HCT116 (cell line): ENCODE measurements at regions not wholly inside any gene's neighbourhood (a gene's known extent, or its start where the extent isn't known, plus 50 kb on each side); places are given as distances from the start of the nearest gene placed in this dataset.

Source experiments
- ATAC-seq: fragments of 200-7000 bp; cut with Tn5 transposase; 2 replicates; pipeline ENCODE4 v1.9.1; 2020; ENCODE audit warnings: mild to moderate bottlenecking, moderate library complexity
- BruUV-seq: library from RNA; stranded (reverse); fragments of 400-500 nt; replicated peaks from 2 replicates; lab custom pipeline; 2021; lab: Mats Ljungman, UMichigan
- CTCF ChIA-PET: fragments of 300-600 bp; sonication (Branson Sonifier 250); formaldehyde crosslinking; loops from one replicate; lab custom pipeline; 2021; ENCODE audit warnings: antibody characterized with exemption; lab: Charles Lee
- POLR2A ChIA-PET: fragments of 300-600, 350-600 bp; sonication (Branson Sonifier 250); formaldehyde crosslinking; loops from one replicate; lab custom pipeline; 2021; ENCODE audit warnings: antibody characterized with exemption; lab: Charles Lee
- RAD21 ChIA-PET, 2 experiments: fragments of 300-600 bp; sonication (Branson Sonifier 250); formaldehyde crosslinking; loops; one replicate each; lab custom pipeline; 2023; ENCODE audit warnings: low total read pairs in 2 of 2; ENCODE audit not compliant: uncharacterized antibody in 2 of 2, unreplicated experiment in 2 of 2, low non-redundant PET in 1 of 2; lab: Charles Lee
- DNase-seq: peaks from one replicate; pipeline ENCODE4 v3.0.0-alpha.2; 2010; ENCODE audit warnings: low read depth, low spot score
- H2AFZ ChIP-seq: fragments of 200-600 bp; shearing (Covaris generic), sonication (generic); 2 replicates; pipeline ENCODE4 v1.6.1; 2017; ENCODE audit warnings: low read depth, mixed run types, mixed read lengths, antibody characterized with exemption, low read length; ENCODE audit not compliant: poor library complexity, severe bottlenecking
- H3K27ac ChIP-seq: 2 replicates; pipeline ENCODE4 v1.5.1; 2012; ENCODE audit warnings: low read depth, low read length
- H3K27me3 ChIP-seq: fragments of 200-600 bp; sonication (generic); 2 replicates; pipeline ENCODE4 v1.6.1; 2016; ENCODE audit warnings: mixed run types, low read length, mixed read lengths; ENCODE audit not compliant: insufficient read depth
- H3K36me3 ChIP-seq, 2 experiments: fragments of 200-500 bp in 1 of 2; fragments of 200-600 bp in 1 of 2; sonication (Bioruptor generic) in 1 of 2; sonication (generic) in 1 of 2; 2 replicates each; pipeline versions ENCODE4 v1.5.1 to v1.6.1; 2014 to 2016; ENCODE audit warnings: low read length in 2 of 2, inconsistent platforms in 1 of 2, mixed read lengths in 1 of 2, mixed run types in 1 of 2; ENCODE audit not compliant: insufficient read depth in 2 of 2, control insufficient read depth in 1 of 2
- H3K4me1 ChIP-seq, 2 experiments: fragments of 200-600 bp in 1 of 2; sonication (generic) in 1 of 2; 2 replicates each; pipeline versions ENCODE4 v1.5.1 to v1.6.1; 2012 to 2017; ENCODE audit warnings: low read length in 2 of 2, inconsistent platforms in 1 of 2, mild to moderate bottlenecking in 1 of 2, mixed read lengths in 1 of 2, mixed run types in 1 of 2, moderate library complexity in 1 of 2; ENCODE audit not compliant: insufficient read depth in 2 of 2, control insufficient read depth in 1 of 2
- H3K4me2 ChIP-seq: fragments of 200-600 bp; sonication (generic); 2 replicates; pipeline ENCODE4 v1.6.1; 2017; ENCODE audit warnings: mixed run types, low read length, mixed read lengths
- H3K4me3 ChIP-seq, 2 experiments: fragments of 200-600 bp in 1 of 2; sonication (generic) in 1 of 2; replicated peaks in 1 of 2; 2 replicates each; pipeline ENCODE4 v1.5.1; 2011 to 2016; ENCODE audit warnings: low read length in 2 of 2, control low read depth in 1 of 2, low read depth in 1 of 2, mild to moderate bottlenecking in 1 of 2, mixed read lengths in 1 of 2, mixed run types in 1 of 2
- H3K79me2 ChIP-seq: fragments of 200-600 bp; sonication (generic); 2 replicates; pipeline ENCODE4 v1.6.1; 2017; ENCODE audit warnings: mild to moderate bottlenecking, mixed run types, low read length, moderate library complexity, mixed read lengths; ENCODE audit not compliant: insufficient read depth
- H3K9ac ChIP-seq: fragments of 200-600 bp; sonication (generic); 2 replicates; pipeline ENCODE4 v1.6.1; 2016; ENCODE audit warnings: low read length, mixed read lengths
- H3K9me2 ChIP-seq: fragments of 200-600 bp; sonication (generic), shearing (Covaris generic); 2 replicates; pipeline ENCODE4 v1.6.1; 2017; ENCODE audit warnings: mixed run types, mild to moderate bottlenecking, moderate library complexity; ENCODE audit not compliant: insufficient read depth
- H3K9me3 ChIP-seq, 2 experiments: fragments of 200-500 bp in 1 of 2; fragments of 200-600 bp in 1 of 2; sonication (Bioruptor generic) in 1 of 2; sonication (generic) in 1 of 2; 2 replicates each; pipeline ENCODE4 v1.6.1; 2014 to 2017; ENCODE audit warnings: low read length in 2 of 2, mixed read lengths in 2 of 2, inconsistent platforms in 1 of 2, low read depth in 1 of 2, mild to moderate bottlenecking in 1 of 2, mixed run types in 1 of 2, moderate library complexity in 1 of 2; ENCODE audit not compliant: control insufficient read depth in 1 of 2, insufficient read depth in 1 of 2
- H4K20me1 ChIP-seq: fragments of 200-600 bp; sonication (generic), shearing (Covaris generic); 2 replicates; pipeline ENCODE4 v1.6.1; 2017; ENCODE audit warnings: mixed run types, mild to moderate bottlenecking, moderate library complexity; ENCODE audit not compliant: insufficient read depth
- CBX3 ChIP-seq: IDR thresholded peaks from 2 replicates; pipeline ENCODE4 v1.6.1; 2012; ENCODE audit warnings: low read depth
- EZH2phosphoT487 ChIP-seq: fragments of 200-600 bp; IDR thresholded peaks from 2 replicates; pipeline ENCODE4 v1.6.1; 2018; ENCODE audit warnings: antibody characterized with exemption, borderline replicate concordance
- FOSL1 ChIP-seq: IDR thresholded peaks from 2 replicates; pipeline ENCODE4 v1.6.1; 2012; ENCODE audit warnings: low read depth
- POLR2A ChIP-seq: IDR thresholded peaks from 2 replicates; pipeline ENCODE4 v1.7.0; 2011; ENCODE audit warnings: borderline replicate concordance; ENCODE audit not compliant: insufficient read depth, insufficient read length; ENCODE audit errors: extremely low read depth
- POLR2AphosphoS5 ChIP-seq: IDR thresholded peaks from 2 replicates; pipeline ENCODE4 v1.6.1; 2011; ENCODE audit warnings: mild to moderate bottlenecking, low read depth, low read length, moderate library complexity
- SIN3A ChIP-seq: IDR thresholded peaks from 2 replicates; pipeline ENCODE4 v1.6.1; 2012; ENCODE audit warnings: low read depth
- SP1 ChIP-seq: IDR thresholded peaks from 2 replicates; pipeline ENCODE4 v1.6.1; 2012; ENCODE audit warnings: low read depth
- TCF7L2 ChIP-seq: IDR thresholded peaks from 2 replicates; pipeline ENCODE4 v1.7.0; 2011; ENCODE audit warnings: borderline replicate concordance, inconsistent platforms; ENCODE audit not compliant: insufficient read depth, insufficient read length; ENCODE audit errors: extremely low read depth
- YY1 ChIP-seq: IDR thresholded peaks from 2 replicates; pipeline ENCODE4 v1.6.1; 2011; ENCODE audit warnings: low read length, low read depth, moderate library complexity, mild to moderate bottlenecking; ENCODE audit not compliant: insufficient replicate concordance; ENCODE audit errors: extremely low read depth
- ZFX ChIP-seq: fragments of 450-650 bp; IDR thresholded peaks from 2 replicates; pipeline ENCODE4 v1.6.1; 2017
- intact Hi-C: fragments of 100-400 bp; cut with micrococcal nuclease; formaldehyde crosslinking; loops from 2 replicates; pipeline ENCODE4 v1.10.0; 2022
- TF ChIP-seq, protein P1 (sequence below), 3 experiments: fragments of 200-600 bp in 1 of 3; sonication (generic) in 1 of 3; IDR thresholded peaks in 2 of 3; conservative IDR thresholded peaks in 1 of 3; 2 replicates each; pipeline ENCODE4 v1.5.1; 2012 to 2017; ENCODE audit warnings: low read depth in 2 of 3, low read length in 2 of 3, antibody characterized with exemption in 1 of 3, borderline replicate concordance in 1 of 3, control low read depth in 1 of 3, mild to moderate bottlenecking in 1 of 3, mixed read lengths in 1 of 3, mixed run types in 1 of 3, moderate library complexity in 1 of 3; ENCODE audit not compliant: insufficient read depth in 1 of 3
- TF ChIP-seq, protein P2 (sequence below): IDR thresholded peaks from 2 replicates; pipeline ENCODE4 v1.6.1; 2012; ENCODE audit warnings: low read depth
- TF ChIP-seq, protein P3 (sequence below): IDR thresholded peaks from 2 replicates; pipeline ENCODE4 v1.6.1; 2012
- TF ChIP-seq, protein P4 (sequence below): IDR thresholded peaks from 2 replicates; pipeline ENCODE4 v1.6.1; 2012

DNA sequence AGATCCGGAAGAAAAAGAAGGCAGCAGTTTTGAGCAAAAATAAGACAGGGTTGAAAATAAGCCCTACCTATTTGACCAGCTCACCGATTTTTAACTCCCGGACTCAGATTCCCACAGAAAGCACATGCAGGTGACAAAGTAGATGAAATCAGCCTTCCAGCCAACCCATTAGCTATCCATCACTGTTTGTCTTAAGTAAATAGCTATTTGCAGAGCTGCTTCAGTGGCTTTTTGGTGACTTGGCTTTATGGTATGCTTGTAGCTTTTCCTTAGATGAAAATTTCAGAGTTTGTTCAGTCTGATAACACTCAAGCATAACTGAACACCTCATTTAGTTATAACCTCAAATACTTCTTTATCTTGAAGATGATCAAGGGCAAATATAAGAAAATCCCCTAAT, 192.6 kb downstream of the HIPK3 start:
- Histone ChIP-seq H3K9me3 (no peaks in the 10 kb centered on the region), H3K4me1 (peaks cover 0 to 17% of the 10 kb centered on the region in 2 experiments; a peak in 1 of 4 replicates), H3K79me2 (no peaks in the 10 kb centered on the region), H3K9ac (no peak overlapping the region), H3K4me3 (no peak overlapping the region), H3K4me2 (no peak overlapping the region), H3K9me2 (no peaks in the 10 kb centered on the region), H2AFZ (no peak overlapping the region), H3K27me3 (peaks cover 10% of the 10 kb centered on the region; the same call in 1 of the 2 replicates), H3K36me3 (no peaks in the 10 kb centered on the region), H3K27ac (no peak overlapping the region), H4K20me1 (no peaks in the 10 kb centered on the region)
- CTCF ChIA-PET: no interaction called here
- POLR2A ChIA-PET: no interaction called here
- no peak for TF ChIP-seq SP1
- TF ChIP-seq POLR2A: no peak
- no peak for TF ChIP-seq POLR2AphosphoS5
- no peak for TF ChIP-seq EZH2phosphoT487
- TF ChIP-seq, protein P1, sequence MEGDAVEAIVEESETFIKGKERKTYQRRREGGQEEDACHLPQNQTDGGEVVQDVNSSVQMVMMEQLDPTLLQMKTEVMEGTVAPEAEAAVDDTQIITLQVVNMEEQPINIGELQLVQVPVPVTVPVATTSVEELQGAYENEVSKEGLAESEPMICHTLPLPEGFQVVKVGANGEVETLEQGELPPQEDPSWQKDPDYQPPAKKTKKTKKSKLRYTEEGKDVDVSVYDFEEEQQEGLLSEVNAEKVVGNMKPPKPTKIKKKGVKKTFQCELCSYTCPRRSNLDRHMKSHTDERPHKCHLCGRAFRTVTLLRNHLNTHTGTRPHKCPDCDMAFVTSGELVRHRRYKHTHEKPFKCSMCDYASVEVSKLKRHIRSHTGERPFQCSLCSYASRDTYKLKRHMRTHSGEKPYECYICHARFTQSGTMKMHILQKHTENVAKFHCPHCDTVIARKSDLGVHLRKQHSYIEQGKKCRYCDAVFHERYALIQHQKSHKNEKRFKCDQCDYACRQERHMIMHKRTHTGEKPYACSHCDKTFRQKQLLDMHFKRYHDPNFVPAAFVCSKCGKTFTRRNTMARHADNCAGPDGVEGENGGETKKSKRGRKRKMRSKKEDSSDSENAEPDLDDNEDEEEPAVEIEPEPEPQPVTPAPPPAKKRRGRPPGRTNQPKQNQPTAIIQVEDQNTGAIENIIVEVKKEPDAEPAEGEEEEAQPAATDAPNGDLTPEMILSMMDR (IDR thresholded peaks at IDR 0.05 in 2 of 3, conservative IDR thresholded peaks at IDR 0.05 in 1 of 3; ENCODE audit: borderline replicate concordance in 1 of 3, insufficient read depth in 1 of 3, low read depth in 2 of 3, low read length in 2 of 3): no peak
- TF ChIP-seq SIN3A: no peak
- no peak for TF ChIP-seq CBX3
- TF ChIP-seq YY1: no peak
- no peak for TF ChIP-seq FOSL1
- TF ChIP-seq ZFX: no peak
- TF ChIP-seq, protein P2, sequence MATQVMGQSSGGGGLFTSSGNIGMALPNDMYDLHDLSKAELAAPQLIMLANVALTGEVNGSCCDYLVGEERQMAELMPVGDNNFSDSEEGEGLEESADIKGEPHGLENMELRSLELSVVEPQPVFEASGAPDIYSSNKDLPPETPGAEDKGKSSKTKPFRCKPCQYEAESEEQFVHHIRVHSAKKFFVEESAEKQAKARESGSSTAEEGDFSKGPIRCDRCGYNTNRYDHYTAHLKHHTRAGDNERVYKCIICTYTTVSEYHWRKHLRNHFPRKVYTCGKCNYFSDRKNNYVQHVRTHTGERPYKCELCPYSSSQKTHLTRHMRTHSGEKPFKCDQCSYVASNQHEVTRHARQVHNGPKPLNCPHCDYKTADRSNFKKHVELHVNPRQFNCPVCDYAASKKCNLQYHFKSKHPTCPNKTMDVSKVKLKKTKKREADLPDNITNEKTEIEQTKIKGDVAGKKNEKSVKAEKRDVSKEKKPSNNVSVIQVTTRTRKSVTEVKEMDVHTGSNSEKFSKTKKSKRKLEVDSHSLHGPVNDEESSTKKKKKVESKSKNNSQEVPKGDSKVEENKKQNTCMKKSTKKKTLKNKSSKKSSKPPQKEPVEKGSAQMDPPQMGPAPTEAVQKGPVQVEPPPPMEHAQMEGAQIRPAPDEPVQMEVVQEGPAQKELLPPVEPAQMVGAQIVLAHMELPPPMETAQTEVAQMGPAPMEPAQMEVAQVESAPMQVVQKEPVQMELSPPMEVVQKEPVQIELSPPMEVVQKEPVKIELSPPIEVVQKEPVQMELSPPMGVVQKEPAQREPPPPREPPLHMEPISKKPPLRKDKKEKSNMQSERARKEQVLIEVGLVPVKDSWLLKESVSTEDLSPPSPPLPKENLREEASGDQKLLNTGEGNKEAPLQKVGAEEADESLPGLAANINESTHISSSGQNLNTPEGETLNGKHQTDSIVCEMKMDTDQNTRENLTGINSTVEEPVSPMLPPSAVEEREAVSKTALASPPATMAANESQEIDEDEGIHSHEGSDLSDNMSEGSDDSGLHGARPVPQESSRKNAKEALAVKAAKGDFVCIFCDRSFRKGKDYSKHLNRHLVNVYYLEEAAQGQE: no peak
- TF ChIP-seq TCF7L2: no peak
- TF ChIP-seq, protein P3, sequence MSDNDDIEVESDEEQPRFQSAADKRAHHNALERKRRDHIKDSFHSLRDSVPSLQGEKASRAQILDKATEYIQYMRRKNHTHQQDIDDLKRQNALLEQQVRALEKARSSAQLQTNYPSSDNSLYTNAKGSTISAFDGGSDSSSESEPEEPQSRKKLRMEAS: no peak
- TF ChIP-seq, protein P4, sequence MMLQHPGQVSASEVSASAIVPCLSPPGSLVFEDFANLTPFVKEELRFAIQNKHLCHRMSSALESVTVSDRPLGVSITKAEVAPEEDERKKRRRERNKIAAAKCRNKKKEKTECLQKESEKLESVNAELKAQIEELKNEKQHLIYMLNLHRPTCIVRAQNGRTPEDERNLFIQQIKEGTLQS: no peak
- DNase-seq: no peak
- RAD21 ChIA-PET: no interaction called here
- intact Hi-C loops: no loop called here
- no peak for ATAC-seq
- BruUV-seq: no TSS peak
